ACC112 (cell line): ENCODE measurements at regions not wholly inside any gene's neighbourhood (a gene's known extent, or its start where the extent isn't known, plus 50 kb on each side); places are given as distances from the start of the nearest gene placed in this dataset.

Experiments used
- H2AFZ ChIP-seq: fragments of 200-600 bp; sonication (generic); one replicate; pipeline ENCODE4 v1.6.0; 2017; ENCODE audit warnings: antibody characterized with exemption, low read length; ENCODE audit not compliant: unreplicated experiment
- H3K27ac ChIP-seq: fragments of 200-600 bp; sonication (generic); 2 replicates; pipeline ENCODE4 v1.5.1; 2014; ENCODE audit warnings: low read depth, mild to moderate bottlenecking, antibody characterized with exemption, low read length, moderate library complexity
- H3K27me3 ChIP-seq: fragments of 200-600 bp; sonication (generic); 2 replicates; pipeline ENCODE4 v1.6.1; 2014; ENCODE audit warnings: mild to moderate bottlenecking, antibody characterized with exemption, low read length, moderate library complexity, mixed read lengths; ENCODE audit not compliant: insufficient read depth
- H3K36me3 ChIP-seq: fragments of 200-600 bp; sonication (generic); 2 replicates; pipeline ENCODE4 v1.6.1; 2016; ENCODE audit warnings: mild to moderate bottlenecking, antibody characterized with exemption, low read length, moderate library complexity, mixed read lengths; ENCODE audit not compliant: insufficient read depth
- H3K4me1 ChIP-seq: fragments of 200-600 bp; sonication (generic); one replicate; pipeline ENCODE4 v1.6.1; 2016; ENCODE audit warnings: low read length, mixed read lengths; ENCODE audit not compliant: insufficient read depth, unreplicated experiment, control insufficient read depth
- H3K4me3 ChIP-seq: fragments of 200-600 bp; sonication (generic); 2 replicates; pipeline ENCODE4 v1.5.1; 2014; ENCODE audit warnings: mild to moderate bottlenecking, low read depth, low read length
- H3K79me2 ChIP-seq: fragments of 200-600 bp; sonication (generic); one replicate; pipeline ENCODE4 v1.6.0; 2016; ENCODE audit warnings: low read length; ENCODE audit not compliant: control insufficient read depth, unreplicated experiment, insufficient read depth

- H3K4me3 ChIP-seq, result no peak overlapping the region
- H2AFZ ChIP-seq, result no peak overlapping the region
- H3K36me3 ChIP-seq, result no peaks in the 10 kb centered on the region
- H3K4me1 ChIP-seq, result no peaks in the 10 kb centered on the region
- no peak overlapping the region for H3K27ac ChIP-seq
- H3K27me3 ChIP-seq, result no peaks in the 10 kb centered on the region
- H3K79me2 ChIP-seq, result no peaks in the 10 kb centered on the region
These were observed 430.0 kb downstream of the CCDC91 start for GRCh38 chr12:28620281-28620680.

GRCh38 chr12:28622406-28622805, 432.1 kb downstream of the CCDC91 start:
- H3K27ac ChIP-seq, result no peak overlapping the region
- no peak overlapping the region for H3K4me3 ChIP-seq
- H2AFZ ChIP-seq, result no peak overlapping the region
- no peaks in the 10 kb centered on the region; the same call in 1 of the 2 replicates for H3K27me3 ChIP-seq
- H3K79me2 ChIP-seq, result no peaks in the 10 kb centered on the region
- H3K4me1 ChIP-seq, result no peaks in the 10 kb centered on the region
- H3K36me3 ChIP-seq, result no peaks in the 10 kb centered on the region

GRCh38 chr12:28626504-28626903, 436.2 kb downstream of the CCDC91 start:
- H3K79me2 ChIP-seq, result no peaks in the 10 kb centered on the region
- H3K4me1 ChIP-seq, result no peaks in the 10 kb centered on the region
- no peaks in the 10 kb centered on the region; the same call in 1 of the 2 replicates for H3K27me3 ChIP-seq
- H3K36me3 ChIP-seq, result no peaks in the 10 kb centered on the region
- H3K27ac ChIP-seq, result no peak overlapping the region
- no peak overlapping the region for H2AFZ ChIP-seq
- H3K4me3 ChIP-seq, result no peak overlapping the region

- Histone ChIP-seq H3K4me1 (no peaks in the 10 kb centered on the region), H2AFZ (no peak overlapping the region), H3K79me2 (no peaks in the 10 kb centered on the region), H3K36me3 (no peaks in the 10 kb centered on the region), H3K4me3 (no peak overlapping the region), H3K27me3 (no peaks in the 10 kb centered on the region; the same call in 1 of the 2 replicates), H3K27ac (no peak overlapping the region)
These were observed 439.4 kb downstream of the CCDC91 start for GRCh38 chr12:28629691-28630090.

GRCh38 chr12:28631831-28632230, 441.6 kb downstream of the CCDC91 start:
- Histone ChIP-seq H3K4me3 (no peak overlapping the region), H3K36me3 (no peaks in the 10 kb centered on the region)

GRCh38 chr12:28640519-28640918, 450.3 kb downstream of the CCDC91 start:
- Histone ChIP-seq H3K4me1 (no peaks in the 10 kb centered on the region), H3K4me3 (no peak overlapping the region), H3K27me3 (peaks cover 8% of the 10 kb centered on the region; the same call in 1 of the 2 replicates), H3K27ac (no peak overlapping the region), H3K36me3 (no peaks in the 10 kb centered on the region), H3K79me2 (no peaks in the 10 kb centered on the region), H2AFZ (no peak overlapping the region)

More at GRCh38 chr12:28631831-28632230, 441.6 kb downstream of the CCDC91 start:
- Histone ChIP-seq H3K27ac (no peak overlapping the region), H3K79me2 (no peaks in the 10 kb centered on the region), H3K27me3 (peaks cover under 1% of the 10 kb centered on the region), H2AFZ (no peak overlapping the region), H3K4me1 (no peaks in the 10 kb centered on the region)

- H3K36me3 ChIP-seq, result no peaks in the 10 kb centered on the region
- H3K27me3 ChIP-seq, result no peaks in the 10 kb centered on the region
- no peak overlapping the region for H2AFZ ChIP-seq
- no peaks in the 10 kb centered on the region for H3K79me2 ChIP-seq
- H3K4me1 ChIP-seq, result no peaks in the 10 kb centered on the region
- H3K27ac ChIP-seq, result no peak overlapping the region
- H3K4me3 ChIP-seq, result no peak overlapping the region
These were observed 455.2 kb downstream of the CCDC91 start for GRCh38 chr12:28645436-28645835.

- Histone ChIP-seq H3K27me3 (no peaks in the 10 kb centered on the region), H3K36me3 (no peaks in the 10 kb centered on the region), H3K4me3 (no peak overlapping the region), H2AFZ (no peak overlapping the region), H3K27ac (no peak overlapping the region), H3K4me1 (no peaks in the 10 kb centered on the region), H3K79me2 (no peaks in the 10 kb centered on the region)
These were observed 455.6 kb downstream of the CCDC91 start for GRCh38 chr12:28645891-28646290.

- Histone ChIP-seq H3K27ac (no peak overlapping the region), H3K4me1 (no peaks in the 10 kb centered on the region), H3K36me3 (no peaks in the 10 kb centered on the region), H2AFZ (no peak overlapping the region), H3K4me3 (no peak overlapping the region), H3K27me3 (no peaks in the 10 kb centered on the region), H3K79me2 (no peaks in the 10 kb centered on the region)
These were observed 460.6 kb downstream of the CCDC91 start for GRCh38 chr12:28650906-28651305.

GRCh38 chr12:28652239-28652638, 462.0 kb downstream of the CCDC91 start:
- Histone ChIP-seq H3K4me1 (no peaks in the 10 kb centered on the region), H3K79me2 (no peaks in the 10 kb centered on the region)

GRCh38 chr12:28681980-28682379, 467.1 kb upstream of the FAR2 start:
- Histone ChIP-seq H3K4me3 (no peak overlapping the region), H2AFZ (no peak overlapping the region), H3K27ac (no peak overlapping the region), H3K27me3 (no peaks in the 10 kb centered on the region), H3K4me1 (no peaks in the 10 kb centered on the region), H3K79me2 (no peaks in the 10 kb centered on the region), H3K36me3 (no peaks in the 10 kb centered on the region)

More at GRCh38 chr12:28652239-28652638, 462.0 kb downstream of the CCDC91 start:
- Histone ChIP-seq H3K4me3 (no peak overlapping the region), H3K36me3 (no peaks in the 10 kb centered on the region), H3K27me3 (no peaks in the 10 kb centered on the region), H3K27ac (no peak overlapping the region), H2AFZ (no peak overlapping the region)
